ENCODE measurements at regions not wholly inside any gene's neighbourhood (a gene's known extent, or its start where the extent isn't known, plus 50 kb on each side); places are given as distances from the start of the nearest gene placed in this dataset.

- ChIA-PET POLR2A (no interaction called here), CTCF (interaction anchor here (0.6 kb wide), 1 partner anchor 329 kb away, joined by 3 read pairs; no protein-coding TSS in a partner anchor)
- no peak for DNase-seq (ENCODE audit: low read depth)
- TF ChIP-seq CTCF (IDR thresholded peaks at IDR 0.05; ENCODE audit: insufficient read depth, low read depth, low read length), result no peak
- H3K4me3 ChIP-seq (ENCODE audit: low read depth, low read length), result no peak overlapping the region
- H3K36me3 ChIP-seq (ENCODE audit: control insufficient read depth, insufficient read depth, low read length), result no peaks in the 10 kb centered on the region
- H3K27me3 ChIP-seq (ENCODE audit: control insufficient read depth, insufficient read depth, low read length), result no peaks in the 10 kb centered on the region
These were observed 332.4 kb downstream of the BCL11A start for GRCh38 chr2:60221098-60221497.

- no peak overlapping the region for H3K4me3 ChIP-seq (ENCODE audit: low read depth, low read length)
- DNase-seq (ENCODE audit: low read depth), result no peak
- no peaks in the 10 kb centered on the region for H3K27me3 ChIP-seq (ENCODE audit: control insufficient read depth, insufficient read depth, low read length)
- CTCF ChIA-PET, result no interaction called here
- POLR2A ChIA-PET, result no interaction called here
- H3K36me3 ChIP-seq (ENCODE audit: control insufficient read depth, insufficient read depth, low read length), result no peaks in the 10 kb centered on the region
- no peak for TF ChIP-seq CTCF (IDR thresholded peaks at IDR 0.05; ENCODE audit: insufficient read depth, low read depth, low read length)
These were observed 333.9 kb downstream of the BCL11A start for GRCh38 chr2:60219536-60219935.

GRCh38 chr2:60216452-60216995 is 336.9 kb downstream of the BCL11A start:
- no peak for DNase-seq (ENCODE audit: low read depth)
- CTCF ChIA-PET, result no interaction called here
- POLR2A ChIA-PET, result no interaction called here
- no peaks in the 10 kb centered on the region for H3K27me3 ChIP-seq (ENCODE audit: control insufficient read depth, insufficient read depth, low read length)
- no peak for TF ChIP-seq CTCF (IDR thresholded peaks at IDR 0.05; ENCODE audit: insufficient read depth, low read depth, low read length)
- no peaks in the 10 kb centered on the region for H3K36me3 ChIP-seq (ENCODE audit: control insufficient read depth, insufficient read depth, low read length)
- no peak overlapping the region for H3K4me3 ChIP-seq (ENCODE audit: low read depth, low read length)

- no peak overlapping the region for H3K4me3 ChIP-seq (ENCODE audit: low read depth, low read length)
- no peaks in the 10 kb centered on the region for H3K27me3 ChIP-seq (ENCODE audit: control insufficient read depth, insufficient read depth, low read length)
- CTCF ChIA-PET, result no interaction called here
- H3K36me3 ChIP-seq (ENCODE audit: control insufficient read depth, insufficient read depth, low read length), result no peaks in the 10 kb centered on the region
- no peak for DNase-seq (ENCODE audit: low read depth)
- POLR2A ChIA-PET, result no interaction called here
- TF ChIP-seq CTCF (IDR thresholded peaks at IDR 0.05; ENCODE audit: insufficient read depth, low read depth, low read length), result no peak
These were observed 338.0 kb downstream of the BCL11A start for GRCh38 chr2:60215386-60215901.

GRCh38 chr2:60214626-60214875 is 338.9 kb downstream of the BCL11A start:
- H3K36me3 ChIP-seq (ENCODE audit: control insufficient read depth, insufficient read depth, low read length), result no peaks in the 10 kb centered on the region
- TF ChIP-seq CTCF (IDR thresholded peaks at IDR 0.05; ENCODE audit: insufficient read depth, low read depth, low read length), result no peak
- ChIA-PET POLR2A (no interaction called here), CTCF (no interaction called here)
- no peak for DNase-seq (ENCODE audit: low read depth)
- no peaks in the 10 kb centered on the region for H3K27me3 ChIP-seq (ENCODE audit: control insufficient read depth, insufficient read depth, low read length)
- no peak overlapping the region for H3K4me3 ChIP-seq (ENCODE audit: low read depth, low read length)
